HuH-7 (cell line): ENCODE measurements at regions not wholly inside any gene's neighbourhood (a gene's known extent, or its start where the extent isn't known, plus 50 kb on each side); places are given as distances from the start of the nearest gene placed in this dataset.
A peak's percentile ranks its signal among the peaks of the same experiment; 100 is the strongest.

Source experiments
- DNase-seq: peaks from one replicate; pipeline ENCODE4 v3.0.0; 2011; ENCODE audit warnings: low spot score

DNA sequence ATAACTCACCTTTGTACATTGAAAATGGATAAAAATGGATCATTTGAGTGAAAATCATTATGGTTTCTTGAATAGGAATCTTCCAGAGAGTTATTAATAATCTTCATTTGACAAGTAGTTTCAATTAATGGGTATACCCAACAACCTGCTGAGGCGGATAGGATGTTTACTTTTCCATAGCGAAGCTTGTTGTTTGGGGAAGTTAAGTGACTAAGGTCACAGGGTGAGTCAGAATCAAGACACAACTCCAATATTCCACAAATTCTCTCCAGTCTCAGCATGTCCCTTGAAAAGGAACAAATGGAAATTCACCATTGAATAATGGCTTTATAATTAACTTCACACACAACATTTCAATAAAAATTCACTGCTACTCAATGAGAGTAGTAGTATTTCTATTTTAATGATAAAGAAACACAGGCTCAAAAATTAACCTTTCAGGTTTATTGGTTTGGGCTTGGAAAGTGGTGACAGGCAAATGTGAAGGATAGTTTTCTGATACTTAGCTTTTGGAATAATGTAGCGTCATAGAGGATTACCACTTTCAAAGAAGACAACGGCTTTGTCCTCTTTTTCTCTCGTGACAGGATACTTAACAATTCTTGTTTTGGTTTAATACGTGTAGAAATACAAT is 211.3 kb downstream of the GPD2 start:
- DNase-seq = no peak

DNA sequence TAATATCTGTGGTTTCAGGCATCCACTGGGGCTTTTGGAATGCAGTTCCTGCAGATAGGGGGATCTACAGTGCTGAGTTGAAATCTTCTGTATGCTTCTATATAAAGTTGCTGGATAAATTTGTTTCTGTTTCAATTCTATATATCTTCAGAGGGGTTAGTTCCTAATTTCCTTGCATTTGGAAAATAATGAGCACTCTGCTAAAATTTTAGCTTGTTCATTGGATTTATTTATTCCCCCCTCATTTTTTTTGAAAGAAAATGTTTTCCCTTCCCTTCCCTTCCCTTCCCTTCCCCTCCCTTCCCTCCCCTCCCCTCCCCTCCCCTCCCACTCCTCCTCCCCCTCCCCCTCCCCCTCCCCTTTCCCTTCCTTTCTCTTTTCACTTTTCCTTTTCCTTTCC is 212.3 kb downstream of the GPD2 start:
- DNase-seq = no peak

DNA sequence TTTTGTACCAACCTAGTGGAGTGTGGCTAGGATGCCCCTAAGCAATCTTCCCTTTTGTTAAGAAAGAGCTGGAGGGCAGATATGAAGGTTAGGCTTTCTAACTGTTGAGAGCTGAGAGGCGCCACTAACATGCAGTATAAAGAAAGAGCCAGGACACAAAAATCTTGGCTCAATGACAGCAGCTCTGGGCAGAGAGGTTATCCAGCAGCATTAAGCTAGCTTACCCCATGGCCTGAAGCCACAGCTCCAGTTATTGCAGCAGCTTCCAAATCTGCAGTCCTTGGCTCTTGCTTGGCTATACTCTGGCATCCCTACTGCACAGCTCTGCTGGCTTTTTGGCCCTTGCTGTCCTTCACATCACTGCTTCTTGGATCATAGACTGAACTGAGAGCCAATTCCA is 213.4 kb downstream of the GPD2 start:
- no peak for DNase-seq

DNA sequence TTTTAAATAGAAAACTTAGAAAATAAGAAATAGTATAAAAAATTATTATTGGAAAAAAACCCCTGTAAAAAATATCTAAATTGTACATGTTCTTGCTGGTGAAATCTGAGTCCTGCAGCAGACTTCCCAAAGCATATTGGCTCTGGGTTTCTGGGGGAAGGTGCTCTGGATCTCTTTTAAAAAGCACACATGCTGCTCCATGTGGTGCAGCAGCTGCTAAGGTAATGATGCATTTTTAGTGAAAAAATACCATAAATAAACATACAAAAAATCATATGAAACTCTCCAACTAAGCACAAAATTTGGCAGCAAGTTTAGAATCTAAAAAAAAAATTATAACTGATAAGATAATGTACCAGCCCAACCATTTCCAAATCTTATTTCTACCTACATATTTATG is 216.5 kb downstream of the GPD2 start:
- no peak for DNase-seq

DNA sequence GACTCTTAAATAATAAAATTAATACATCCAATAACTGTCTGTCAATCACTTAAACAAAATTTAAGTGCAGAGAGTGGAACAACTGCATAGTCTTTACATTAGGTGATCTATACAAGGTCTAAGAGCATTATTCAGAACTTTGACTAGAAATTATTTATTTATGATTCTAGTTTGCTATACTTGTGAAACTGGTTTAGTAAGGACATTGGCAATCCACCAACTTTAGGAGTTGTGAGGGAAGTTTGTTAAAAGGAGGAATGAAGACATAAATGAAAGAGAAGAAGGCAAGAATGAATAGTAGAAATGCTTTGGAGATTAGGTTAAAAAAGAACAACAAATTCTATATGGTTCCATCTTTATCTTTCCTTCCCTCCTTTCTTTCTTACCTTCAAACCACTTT is 217.5 kb downstream of the GPD2 start:
- no peak for DNase-seq

DNA sequence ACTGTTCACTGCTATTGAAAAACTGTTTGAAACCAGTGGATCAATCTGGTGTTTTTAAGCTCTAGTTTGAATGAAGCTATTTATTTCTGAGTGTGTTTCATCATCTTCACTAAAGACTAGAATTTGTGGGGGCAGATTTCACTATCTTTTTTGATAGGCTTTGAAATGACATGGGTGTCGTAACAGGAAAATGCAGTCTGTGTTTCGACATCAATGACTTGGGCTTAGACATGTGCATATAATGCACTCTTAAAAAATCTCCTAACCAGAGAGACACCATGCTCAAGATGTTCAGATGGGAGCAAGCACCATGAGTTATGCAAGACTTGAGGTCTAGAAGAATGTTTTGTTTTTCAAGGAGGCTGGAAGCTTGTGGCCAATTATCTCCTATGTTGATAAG is 221.6 kb downstream of the GPD2 start:
- DNase-seq = no peak

DNA sequence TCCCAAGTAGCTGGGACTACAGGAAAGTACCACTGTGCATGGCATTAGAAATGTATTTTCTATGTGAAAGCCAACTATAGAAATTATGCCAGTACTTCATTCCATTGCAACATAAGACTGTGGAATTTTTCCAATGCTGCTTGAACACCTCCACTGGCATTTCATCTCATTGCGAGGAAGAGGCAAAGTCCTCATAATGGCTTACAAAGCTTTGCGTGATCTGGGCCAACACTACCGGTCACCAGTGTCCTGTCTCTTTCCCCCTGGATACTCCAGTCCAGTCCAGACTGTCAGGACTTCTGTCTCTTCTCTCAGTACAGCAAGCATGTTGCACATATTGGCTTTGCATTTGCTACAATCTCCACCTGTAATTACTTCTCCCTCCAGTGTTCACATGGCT is 223.5 kb downstream of the GPD2 start:
- peak; percentile 10 for DNase-seq

DNA sequence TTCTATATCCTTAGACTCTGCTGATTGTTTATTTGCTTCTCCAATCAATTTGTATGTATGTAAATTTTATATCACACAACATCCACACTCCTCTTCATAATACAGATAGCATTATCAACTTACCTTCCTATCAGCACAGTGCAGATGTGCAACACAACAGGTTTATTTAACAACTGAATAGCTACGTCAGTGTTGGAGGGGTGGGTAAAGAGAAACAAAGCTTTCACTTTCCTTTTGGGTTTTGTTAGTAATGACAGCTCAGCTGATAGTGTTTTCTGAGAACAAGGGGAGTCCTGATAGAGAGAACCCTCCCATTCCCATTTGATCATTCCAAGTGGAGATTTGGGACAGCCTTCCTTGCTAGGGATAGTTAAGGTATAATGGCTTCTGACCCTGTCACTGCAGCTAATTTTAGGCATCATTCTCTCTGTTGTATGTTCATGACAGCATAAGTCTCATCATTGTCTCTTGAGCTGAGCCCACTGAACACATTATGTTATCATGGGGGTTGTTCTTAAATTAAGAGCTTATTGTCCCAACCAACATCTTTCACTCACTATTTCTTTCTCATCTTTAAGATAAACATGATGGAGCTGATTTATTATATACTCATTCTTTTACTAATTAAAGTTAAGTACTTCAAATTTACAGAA is 227.7 kb downstream of the GPD2 start:
- no peak for DNase-seq

DNA sequence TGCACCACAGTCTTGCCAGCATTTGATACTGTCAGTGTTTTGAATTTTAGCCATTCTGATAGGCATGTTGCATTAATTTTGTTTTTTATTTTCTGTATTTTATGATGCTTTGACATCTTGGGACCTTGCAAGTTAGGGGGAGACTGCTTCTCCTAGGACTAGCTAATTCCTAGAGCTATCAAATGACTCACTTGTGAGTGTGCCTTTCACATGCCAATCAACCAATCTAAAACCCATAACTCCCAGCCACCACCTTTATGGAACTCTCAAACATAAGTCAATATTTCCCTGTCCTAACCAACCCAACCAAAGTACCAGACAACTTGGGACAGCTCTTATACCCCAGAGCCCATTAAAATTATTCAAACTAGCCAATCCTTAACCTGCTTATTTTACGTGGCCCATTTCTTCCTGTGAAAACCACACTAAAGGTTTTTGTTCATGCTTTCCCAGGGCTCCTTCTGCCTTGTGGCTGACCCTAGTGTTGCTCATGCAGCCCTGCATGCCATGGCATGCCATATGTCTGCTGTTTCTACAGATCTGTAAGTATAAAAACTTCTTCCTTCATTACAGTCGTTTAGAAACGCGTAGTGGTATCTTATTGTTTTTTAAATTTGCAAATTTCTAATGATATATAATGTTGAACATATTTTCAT is 230.1 kb downstream of the GPD2 start:
- no peak for DNase-seq

DNA sequence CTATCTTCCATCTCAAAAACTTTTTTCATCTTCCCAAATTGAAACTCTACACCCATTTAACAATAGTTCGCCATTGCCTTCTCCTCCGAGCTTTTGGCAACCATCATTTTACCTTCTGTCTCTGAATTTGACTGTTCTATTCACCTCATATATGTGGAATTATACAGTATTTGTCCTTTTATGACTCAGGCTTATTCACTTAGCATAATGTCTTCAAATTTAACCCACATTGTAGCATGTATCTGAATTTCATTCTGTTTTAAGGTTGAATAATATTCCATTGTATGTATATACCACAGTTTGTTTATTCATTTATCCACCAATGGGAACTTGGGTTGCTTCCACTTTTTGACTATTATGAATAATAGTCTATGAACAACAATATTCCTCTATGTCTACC is 233.9 kb downstream of the GPD2 start:
- DNase-seq = no peak

DNA sequence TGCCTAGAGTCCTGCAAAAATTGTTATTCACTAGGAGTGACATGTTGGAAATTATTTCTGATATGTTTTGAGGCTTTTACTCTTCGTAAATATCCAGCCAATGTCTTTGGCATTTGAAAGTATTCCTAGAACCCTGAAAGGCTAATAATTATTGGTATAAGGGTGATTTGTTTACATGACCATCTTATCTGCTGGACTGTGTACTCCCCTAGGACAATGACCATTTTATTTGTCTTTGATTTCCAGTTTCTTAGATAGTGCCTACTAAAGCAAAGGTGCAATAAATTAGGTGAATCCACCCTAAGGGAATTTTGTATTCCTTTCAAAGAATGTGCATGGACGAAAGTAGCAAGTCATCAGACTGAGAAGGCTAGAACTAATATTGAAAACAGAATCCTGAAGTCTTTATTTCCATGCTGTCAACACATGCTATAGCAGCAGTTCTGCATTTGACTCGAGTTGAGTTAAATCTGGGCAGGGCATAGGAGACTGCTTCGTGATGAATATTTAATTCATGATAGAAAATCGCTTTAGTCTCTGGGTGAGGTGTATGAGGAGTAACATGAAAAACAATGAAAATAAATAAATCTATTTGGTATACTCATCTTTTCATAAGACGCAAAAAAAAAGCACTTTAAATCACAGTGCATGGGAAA is 235.7 kb downstream of the GPD2 start:
- DNase-seq = no peak

DNA sequence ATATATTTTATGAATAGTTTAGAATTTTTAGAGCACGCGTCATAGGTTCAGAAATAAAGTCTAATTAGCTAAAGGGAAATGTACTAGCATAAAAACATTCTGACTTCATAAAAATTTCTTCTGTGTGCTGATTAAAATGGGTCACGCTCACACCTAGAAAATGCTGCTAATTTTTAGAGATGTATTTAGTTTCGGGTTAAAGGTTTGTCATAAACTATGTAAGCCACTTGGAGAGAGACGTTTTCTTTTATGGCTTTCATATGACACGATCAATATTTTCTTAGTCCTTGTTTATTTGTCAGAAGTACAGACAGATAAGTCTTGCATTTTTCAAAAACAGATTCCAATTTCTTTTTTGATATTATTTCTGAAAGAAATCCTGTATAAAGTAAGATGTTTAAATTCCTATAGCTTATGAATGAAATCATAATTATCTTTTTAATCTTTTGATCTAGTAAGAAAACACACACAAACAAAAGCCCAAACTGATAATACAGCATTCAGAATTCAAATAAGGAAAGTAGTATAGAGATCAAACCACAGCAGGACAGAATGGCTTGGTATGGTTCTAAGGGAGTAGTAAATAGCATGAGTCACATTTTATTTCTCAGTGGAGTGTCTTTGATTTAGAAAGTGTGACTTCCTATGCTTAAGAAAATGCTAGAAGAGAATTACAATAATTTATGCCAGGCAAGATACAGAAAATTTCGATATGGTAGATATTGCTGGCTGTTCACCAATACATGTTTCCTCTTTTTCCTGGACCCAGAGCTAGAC is 236.6 kb downstream of the GPD2 start:
- no peak for DNase-seq

DNA sequence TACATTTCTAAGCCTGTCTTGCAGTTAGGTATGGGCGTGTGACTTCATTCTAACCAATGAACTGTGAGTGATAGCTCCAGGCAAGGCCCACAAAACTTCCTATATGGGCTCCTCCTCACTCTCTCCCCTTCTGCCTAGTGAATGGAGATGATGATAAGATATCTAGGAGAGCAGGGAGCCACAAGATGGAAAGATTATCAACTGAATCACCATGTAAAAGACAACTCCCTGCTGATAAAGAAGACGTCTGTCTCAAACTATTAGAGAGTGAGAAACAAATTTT is 237.1 kb downstream of the GPD2 start:
- peak; percentile 15 for DNase-seq

DNA sequence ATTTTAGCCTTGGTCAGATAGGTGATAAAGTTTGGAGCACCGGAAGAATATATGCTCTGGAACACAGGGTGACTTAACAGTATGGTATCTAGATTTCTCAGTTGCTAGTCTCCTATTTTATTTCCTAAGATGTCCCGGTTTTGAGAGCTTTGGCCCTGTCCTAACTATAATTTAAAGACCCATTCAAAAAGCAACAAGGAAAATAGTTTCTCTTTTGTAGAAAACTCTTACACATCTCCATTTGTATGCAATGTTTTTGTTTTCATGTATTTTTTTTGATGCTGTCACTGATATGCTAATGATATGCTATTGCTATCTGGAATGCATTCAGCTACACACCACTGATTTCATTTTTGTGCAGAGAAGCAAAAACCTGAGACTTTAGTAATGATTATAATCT is 237.8 kb downstream of the GPD2 start:
- no peak for DNase-seq

DNA sequence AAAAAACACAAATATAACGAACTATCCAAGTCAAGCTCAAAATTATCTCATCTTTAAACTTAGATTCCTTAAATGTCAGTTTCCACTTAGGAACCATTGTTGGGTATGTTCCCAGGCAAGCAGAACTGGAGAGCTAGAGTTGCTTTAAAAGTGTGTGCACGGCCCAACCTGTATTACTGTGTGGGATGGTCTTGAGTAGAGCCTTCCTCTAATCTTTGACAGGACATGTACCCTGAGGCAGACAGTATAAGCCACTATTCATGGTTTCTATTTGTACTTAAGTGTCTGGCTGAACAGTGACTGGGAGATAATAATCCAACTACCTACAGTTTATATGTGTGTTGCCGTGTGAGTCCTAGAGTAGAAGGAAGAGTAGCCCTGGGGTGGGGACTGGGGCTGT is 239.7 kb downstream of the GPD2 start:
- DNase-seq = no peak

DNA sequence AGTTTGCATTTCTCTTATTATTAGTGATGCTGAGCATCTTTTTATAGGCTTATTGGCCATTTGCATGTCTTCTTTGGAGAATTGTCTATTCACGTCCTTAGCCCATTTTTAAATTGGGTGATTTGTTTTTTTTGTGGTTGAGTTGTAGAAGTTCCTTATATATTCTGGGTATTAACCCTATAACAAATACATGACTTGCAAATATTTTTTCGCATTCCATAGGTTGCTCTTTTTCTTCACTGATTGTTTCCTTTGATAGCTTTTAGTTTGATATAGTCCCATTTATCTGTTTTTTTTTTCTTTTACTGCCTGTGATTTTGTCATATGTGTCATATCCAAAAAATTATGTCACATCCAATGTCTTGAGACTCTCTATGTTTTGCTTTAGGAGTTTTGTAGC is 243.6 kb downstream of the GPD2 start:
- no peak for DNase-seq

DNA sequence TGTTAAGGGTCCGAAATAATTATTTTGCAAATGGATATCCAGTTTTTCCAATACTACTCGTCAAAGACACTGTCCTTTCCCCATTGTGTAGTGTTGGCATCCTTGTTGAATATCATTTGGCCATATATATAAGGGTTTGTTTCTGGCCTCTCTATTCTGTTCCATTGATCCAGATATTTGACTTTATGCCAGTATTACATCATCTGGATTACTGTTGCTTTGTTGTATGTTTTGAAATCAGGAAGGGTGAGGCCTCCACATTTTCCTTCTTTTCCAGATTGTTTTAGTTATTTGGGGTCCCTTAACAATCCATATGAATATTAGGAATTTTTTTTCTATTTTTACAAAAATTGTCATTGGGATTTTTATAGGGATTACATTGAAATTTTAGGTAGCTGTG is 244.1 kb downstream of the GPD2 start:
- no peak for DNase-seq

DNA sequence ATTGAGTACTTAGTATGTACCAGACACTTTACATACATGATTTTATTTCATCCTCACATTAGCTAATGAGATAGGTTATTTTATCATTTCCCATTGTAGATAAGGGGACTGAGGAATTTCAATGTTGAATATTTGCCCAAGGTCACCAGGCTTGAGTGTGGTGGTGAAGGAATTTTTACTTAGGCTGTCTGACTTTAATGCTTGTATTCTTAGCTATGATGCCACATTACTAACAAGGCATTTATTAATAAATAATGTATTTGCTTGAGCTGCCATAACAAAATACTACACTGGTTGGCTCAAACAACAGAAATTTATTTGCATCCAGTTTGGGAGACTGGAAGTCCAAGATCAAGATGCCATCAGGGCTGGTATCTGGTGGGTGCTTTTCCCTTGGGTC is 250.9 kb downstream of the GPD2 start:
- no peak for DNase-seq

DNA sequence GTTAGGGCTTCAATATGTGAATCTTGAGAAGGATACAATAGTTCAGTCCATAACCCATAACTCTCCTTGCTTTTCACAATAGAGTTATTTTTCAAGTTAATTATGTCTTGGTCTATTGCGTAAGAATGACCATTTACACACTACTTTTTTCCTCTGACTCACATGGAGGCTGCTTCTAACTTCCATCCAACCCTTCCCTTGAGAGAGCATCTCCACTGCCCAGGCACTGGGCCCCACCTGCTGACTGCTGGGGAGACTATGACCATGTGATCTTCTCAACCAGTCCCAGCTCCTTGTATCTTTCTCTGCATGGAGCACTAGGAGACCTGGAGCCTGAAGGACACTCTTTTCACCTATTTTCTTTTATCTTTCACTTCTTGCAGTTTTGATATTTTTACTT is 251.5 kb downstream of the GPD2 start:
- no peak for DNase-seq

DNA sequence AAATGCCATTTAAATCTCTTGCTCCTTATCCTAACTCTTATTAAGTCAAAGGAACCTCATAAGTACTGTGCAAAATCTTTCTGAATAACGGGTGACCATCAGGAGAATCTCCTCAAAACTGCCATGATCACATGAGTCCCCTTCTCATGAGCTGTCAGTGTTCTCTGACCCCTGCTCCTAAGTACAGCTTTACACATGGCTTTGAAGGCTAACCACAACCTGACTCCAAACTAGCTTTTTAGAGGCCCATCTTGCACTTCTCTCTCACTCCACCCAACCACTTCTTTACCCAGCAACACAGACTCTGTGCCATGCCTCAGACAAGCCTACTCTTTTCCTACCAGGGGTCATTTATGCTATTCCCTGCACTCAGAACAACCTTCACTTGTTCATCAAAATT is 253.8 kb downstream of the GPD2 start:
- DNase-seq = no peak

DNA sequence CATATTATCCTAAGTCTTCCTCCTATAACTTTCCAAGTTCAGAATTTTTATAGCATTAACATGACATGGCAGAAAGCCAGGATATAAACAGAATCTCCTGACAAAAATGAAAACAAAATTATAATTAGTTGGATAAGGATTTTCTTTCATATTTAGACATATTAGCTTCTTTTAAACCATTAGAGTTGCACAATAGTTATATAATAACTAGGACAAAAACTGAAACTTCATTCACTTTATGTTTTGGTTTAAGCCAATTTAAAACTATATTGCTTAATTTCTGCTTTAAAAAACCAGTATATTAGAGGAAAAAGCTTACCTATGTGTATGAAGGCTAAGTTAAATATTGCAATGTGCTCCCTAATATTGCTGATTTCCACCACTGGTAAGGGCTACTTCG is 254.8 kb downstream of the GPD2 start:
- DNase-seq = no peak

DNA sequence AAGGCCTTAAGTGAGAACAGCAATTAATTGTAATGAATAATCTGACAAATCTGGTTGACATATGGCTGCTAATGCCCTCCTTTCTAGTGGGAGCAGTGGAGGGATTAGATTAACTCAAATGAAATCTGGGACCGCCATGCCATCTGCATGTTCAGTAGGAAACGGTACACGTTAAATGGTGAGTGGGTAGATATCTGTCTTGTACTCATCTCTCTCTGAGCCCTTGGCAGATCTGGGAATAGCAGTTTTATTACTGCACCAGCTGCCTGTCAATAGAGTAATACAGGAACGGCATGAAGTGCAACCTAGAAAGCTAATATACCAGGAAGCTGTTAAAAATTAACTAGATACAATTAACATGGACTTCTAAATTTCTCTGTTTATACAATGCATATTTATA is 258.8 kb downstream of the GPD2 start:
- no peak for DNase-seq

DNA sequence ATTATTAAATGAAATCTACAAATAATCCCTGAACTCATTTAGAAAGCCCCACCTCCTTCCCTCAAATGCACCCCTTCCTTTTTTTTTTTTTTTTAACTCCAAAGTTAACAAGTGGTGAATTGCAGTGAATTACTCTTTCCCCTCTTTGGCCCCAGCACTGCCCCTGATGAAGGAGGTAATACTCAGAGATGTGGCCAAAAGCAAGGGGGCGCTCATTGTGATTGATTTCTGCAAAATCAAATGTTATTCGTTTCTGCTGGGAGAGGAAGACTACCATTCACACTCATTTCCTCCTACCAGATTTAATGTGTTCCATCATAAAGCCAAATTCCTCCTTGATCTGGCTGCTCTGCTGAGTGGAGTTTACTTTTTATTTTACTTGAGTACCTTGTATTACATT is 259.4 kb downstream of the GPD2 start:
- no peak for DNase-seq
